Transverse colon (tissue), 4 donors: ENCODE measurements at regions not wholly inside any gene's neighbourhood (a gene's known extent, or its start where the extent isn't known, plus 50 kb on each side); places are given as distances from the start of the nearest gene placed in this dataset.

Experiments used
- DNase-seq: peaks from one replicate; pipeline ENCODE4 v3.0.0-alpha.2; 2019
- H3K27ac ChIP-seq, 4 donors: fragments of 200-600 bp; sonication (generic); 2 replicates each; pipeline ENCODE4 v1.5.1; 2016 to 2018; ENCODE audit warnings: inconsistent platforms in 4 of 4
- H3K27me3 ChIP-seq: fragments of 200-600 bp; sonication (generic); 2 replicates; pipeline ENCODE4 v1.5.1; 2017; ENCODE audit warnings: inconsistent platforms
- H3K36me3 ChIP-seq, 4 donors: fragments of 200-600 bp; sonication (generic); 2 replicates each; pipeline ENCODE4 v1.5.1; 2017 to 2019; ENCODE audit warnings: inconsistent platforms in 4 of 4
- H3K4me1 ChIP-seq, 4 donors: fragments of 200-600 bp; sonication (generic); 2 replicates each; pipeline ENCODE4 v1.5.1; 2017 to 2020; ENCODE audit warnings: inconsistent platforms in 4 of 4
- H3K4me3 ChIP-seq, 4 donors: fragments of 200-600 bp; sonication (generic); 1 replicate in 1 of 4; 2 replicates in 3 of 4; pipeline versions ENCODE4 v1.5.1 to v1.6.1; 2017 to 2019; ENCODE audit warnings: inconsistent platforms in 4 of 4
- H3K9me3 ChIP-seq, 2 donors: fragments of 200-600 bp; sonication (generic); 2 replicates each; pipeline ENCODE4 v1.5.1; 2017 to 2019; ENCODE audit warnings: inconsistent platforms in 2 of 2
- CTCF ChIP-seq, 5 experiments: fragments of 200-600 bp in 3 of 5; fragments of 450-650 bp in 2 of 5; sonication (generic) in 3 of 5; IDR thresholded peaks; 1 replicate in 2 of 5; 2 replicates in 3 of 5; pipeline ENCODE4 v1.5.1; 2016 to 2017; ENCODE audit warnings: antibody characterized with exemption in 5 of 5, inconsistent platforms in 3 of 5, mild to moderate bottlenecking in 2 of 5, moderate library complexity in 1 of 5
- EP300 ChIP-seq: sonication (generic); formaldehyde crosslinking; IDR thresholded peaks from one replicate; pipeline ENCODE4 v1.6.1; 2017; ENCODE audit warnings: antibody characterized with exemption, low read depth
- POLR2A ChIP-seq: fragments of 450-650 bp; IDR thresholded peaks from one replicate; pipeline ENCODE4 v1.6.1; 2016; ENCODE audit warnings: antibody characterized with exemption, mild to moderate bottlenecking, moderate library complexity
- POLR2AphosphoS5 ChIP-seq, 3 donors: sonication (generic); formaldehyde crosslinking; IDR thresholded peaks; one replicate each; pipeline ENCODE4 v1.6.1; 2016; ENCODE audit warnings: antibody characterized with exemption in 3 of 3
- WGBS, 2 donors: methylation state at CpG; one replicate each; pipeline ENCODE4 v1.1.5; 2018; ENCODE audit warnings: low coverage in 1 of 2; 5-methylcytosine and 5-hydroxymethylcytosine counted together
- in situ Hi-C, 4 donors: fragments of 200-750 bp; cut with MboI; loops; one replicate each; pipeline versions ENCODE4 v1.15.0 to v1.15.1; 2017; ENCODE audit warnings: low sequenced_read_pairs in 3 of 4, low pct_ligation_motif_present in 1 of 4, low pct_unique_long_range_greater_than_20kb in 1 of 4
- intact Hi-C: fragments of 100-400 bp; cut with DNase I; formaldehyde crosslinking; loops from one replicate; pipeline ENCODE4 v1.15.1; 2023; ENCODE audit warnings: low total_unique reads

- in situ Hi-C loops (no loop called here), intact Hi-C loops (no loop called here)
- 70 to 76% methylated on average over 3 to 8 of the region's 8 CpGs for WGBS, 2 donors
- H3K9me3 ChIP-seq = no peaks in the 10 kb centered on the region
- no peak overlapping the region for H3K4me3 ChIP-seq
- no peaks in the 10 kb centered on the region for H3K27me3 ChIP-seq
- DNase-seq = no peak
- no peaks in the 10 kb centered on the region for H3K4me1 ChIP-seq
- TF ChIP-seq POLR2AphosphoS5 (IDR thresholded peaks at IDR 0.05) (no peak), POLR2A (no peak), CTCF (IDR thresholded peaks at IDR 0.05) (no peak), EP300 (no peak)
- no peak overlapping the region for H3K27ac ChIP-seq
- no peaks in the 10 kb centered on the region for H3K36me3 ChIP-seq
Observed at GRCh38 chr15:91752081-91752785, 101.3 kb upstream of the SLCO3A1 start.

GRCh38 chr15:91759560-91759959 is 93.9 kb upstream of the SLCO3A1 start:
- 83% methylated on average over 2 of the region's 2 CpGs; no CpG with 5 or more reads in 1 of the 2 donors for WGBS, 2 donors
- intact Hi-C loops = no loop called here
- no peak overlapping the region for H3K27ac ChIP-seq
- no peaks in the 10 kb centered on the region for H3K36me3 ChIP-seq
- in situ Hi-C loops = no loop called here
- no peak for DNase-seq
- no peak for TF ChIP-seq POLR2A
- no peak for TF ChIP-seq CTCF (IDR thresholded peaks at IDR 0.05)
- TF ChIP-seq EP300 = no peak
- no peak for TF ChIP-seq POLR2AphosphoS5 (IDR thresholded peaks at IDR 0.05)
- no peaks in the 10 kb centered on the region for H3K27me3 ChIP-seq
- no peaks in the 10 kb centered on the region for H3K4me1 ChIP-seq
- H3K4me3 ChIP-seq = no peak overlapping the region
- no peaks in the 10 kb centered on the region for H3K9me3 ChIP-seq

- in situ Hi-C loops (no loop called here), intact Hi-C loops (loop anchor here (10.0 kb wide), 1 partner anchor 1439 kb away; no protein-coding TSS in a partner anchor)
- WGBS, 2 donors = 81% methylated on average over 3 of the region's 3 CpGs; no CpG with 5 or more reads in 1 of the 2 donors
- no peak overlapping the region for H3K27ac ChIP-seq
- DNase-seq = no peak
- no peaks in the 10 kb centered on the region for H3K36me3 ChIP-seq
- H3K27me3 ChIP-seq = no peaks in the 10 kb centered on the region
- TF ChIP-seq EP300 (no peak), CTCF (IDR thresholded peaks at IDR 0.05) (no peak), POLR2A (no peak), POLR2AphosphoS5 (IDR thresholded peaks at IDR 0.05) (no peak)
- H3K4me1 ChIP-seq = no peaks in the 10 kb centered on the region
- no peak overlapping the region for H3K4me3 ChIP-seq
- H3K9me3 ChIP-seq = no peaks in the 10 kb centered on the region
Observed at GRCh38 chr15:91765660-91766059, 87.8 kb upstream of the SLCO3A1 start.

- intact Hi-C loops = loop anchor here (10.0 kb wide), 1 partner anchor 1435 kb away; no protein-coding TSS in a partner anchor
- WGBS, 2 donors = 75 to 87% methylated on average over 3 of the region's 3 CpGs
- DNase-seq = no peak
- no peaks in the 10 kb centered on the region for H3K36me3 ChIP-seq
- TF ChIP-seq POLR2AphosphoS5 (IDR thresholded peaks at IDR 0.05) (no peak), EP300 (no peak), POLR2A (no peak), CTCF (IDR thresholded peaks at IDR 0.05) (no peak)
- H3K27me3 ChIP-seq = no peaks in the 10 kb centered on the region
- no peaks in the 10 kb centered on the region for H3K9me3 ChIP-seq
- no peak overlapping the region for H3K27ac ChIP-seq
- in situ Hi-C loops = no loop called here
- no peaks in the 10 kb centered on the region for H3K4me1 ChIP-seq
- no peak overlapping the region for H3K4me3 ChIP-seq
Observed at GRCh38 chr15:91769476-91769875, 84.0 kb upstream of the SLCO3A1 start.
